Kidney epithelial cell (primary cell): ENCODE measurements at regions not wholly inside any gene's neighbourhood (a gene's known extent, or its start where the extent isn't known, plus 50 kb on each side); places are given as distances from the start of the nearest gene placed in this dataset.

Experiments
- DNase-seq: peaks from one replicate; pipeline ENCODE4 v3.0.0-alpha.2; 2010; ENCODE audit warnings: low read depth
- H3K27me3 ChIP-seq: 2 replicates; pipeline ENCODE4 v1.6.0; 2011; ENCODE audit warnings: low read length; ENCODE audit not compliant: control insufficient read depth, insufficient read depth
- H3K36me3 ChIP-seq: 2 replicates; pipeline ENCODE4 v1.5.1; 2011; ENCODE audit warnings: low read length; ENCODE audit not compliant: control insufficient read depth, insufficient read depth
- H3K4me3 ChIP-seq: 2 replicates; pipeline ENCODE4 v1.5.1; 2011; ENCODE audit warnings: low read depth, mild to moderate bottlenecking, control low read depth, low read length
- TF ChIP-seq, protein P1 (sequence below): IDR thresholded peaks from 2 replicates; pipeline ENCODE4 v1.5.1; 2011; ENCODE audit warnings: mild to moderate bottlenecking, moderate library complexity, low read length, control low read depth, inconsistent platforms; ENCODE audit not compliant: insufficient read depth, poor library complexity, severe bottlenecking

DNA sequence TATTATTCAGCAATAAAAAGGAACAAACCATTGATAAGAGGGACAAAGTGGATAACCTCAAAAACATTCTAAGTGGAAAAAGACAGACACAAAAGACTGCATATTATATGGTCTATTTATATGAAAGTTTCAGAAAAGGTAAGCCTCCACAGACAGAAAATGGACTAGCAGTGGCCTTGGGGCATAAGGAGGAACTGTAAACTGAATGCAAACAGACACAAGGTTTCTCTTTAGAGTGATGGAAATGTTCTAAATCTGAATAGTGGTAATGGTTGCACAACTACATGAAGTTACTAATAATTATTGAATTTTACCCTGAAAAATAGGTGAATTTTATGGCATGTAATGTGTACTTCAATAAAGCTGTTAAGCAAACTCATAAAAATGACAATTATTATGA, 286.3 kb upstream of the PAPPA start:
- Histone ChIP-seq H3K27me3 (no peaks in the 10 kb centered on the region), H3K4me3 (no peak overlapping the region), H3K36me3 (no peaks in the 10 kb centered on the region)
- no peak for DNase-seq
- TF ChIP-seq, protein P1, sequence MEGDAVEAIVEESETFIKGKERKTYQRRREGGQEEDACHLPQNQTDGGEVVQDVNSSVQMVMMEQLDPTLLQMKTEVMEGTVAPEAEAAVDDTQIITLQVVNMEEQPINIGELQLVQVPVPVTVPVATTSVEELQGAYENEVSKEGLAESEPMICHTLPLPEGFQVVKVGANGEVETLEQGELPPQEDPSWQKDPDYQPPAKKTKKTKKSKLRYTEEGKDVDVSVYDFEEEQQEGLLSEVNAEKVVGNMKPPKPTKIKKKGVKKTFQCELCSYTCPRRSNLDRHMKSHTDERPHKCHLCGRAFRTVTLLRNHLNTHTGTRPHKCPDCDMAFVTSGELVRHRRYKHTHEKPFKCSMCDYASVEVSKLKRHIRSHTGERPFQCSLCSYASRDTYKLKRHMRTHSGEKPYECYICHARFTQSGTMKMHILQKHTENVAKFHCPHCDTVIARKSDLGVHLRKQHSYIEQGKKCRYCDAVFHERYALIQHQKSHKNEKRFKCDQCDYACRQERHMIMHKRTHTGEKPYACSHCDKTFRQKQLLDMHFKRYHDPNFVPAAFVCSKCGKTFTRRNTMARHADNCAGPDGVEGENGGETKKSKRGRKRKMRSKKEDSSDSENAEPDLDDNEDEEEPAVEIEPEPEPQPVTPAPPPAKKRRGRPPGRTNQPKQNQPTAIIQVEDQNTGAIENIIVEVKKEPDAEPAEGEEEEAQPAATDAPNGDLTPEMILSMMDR, result no peak

DNA sequence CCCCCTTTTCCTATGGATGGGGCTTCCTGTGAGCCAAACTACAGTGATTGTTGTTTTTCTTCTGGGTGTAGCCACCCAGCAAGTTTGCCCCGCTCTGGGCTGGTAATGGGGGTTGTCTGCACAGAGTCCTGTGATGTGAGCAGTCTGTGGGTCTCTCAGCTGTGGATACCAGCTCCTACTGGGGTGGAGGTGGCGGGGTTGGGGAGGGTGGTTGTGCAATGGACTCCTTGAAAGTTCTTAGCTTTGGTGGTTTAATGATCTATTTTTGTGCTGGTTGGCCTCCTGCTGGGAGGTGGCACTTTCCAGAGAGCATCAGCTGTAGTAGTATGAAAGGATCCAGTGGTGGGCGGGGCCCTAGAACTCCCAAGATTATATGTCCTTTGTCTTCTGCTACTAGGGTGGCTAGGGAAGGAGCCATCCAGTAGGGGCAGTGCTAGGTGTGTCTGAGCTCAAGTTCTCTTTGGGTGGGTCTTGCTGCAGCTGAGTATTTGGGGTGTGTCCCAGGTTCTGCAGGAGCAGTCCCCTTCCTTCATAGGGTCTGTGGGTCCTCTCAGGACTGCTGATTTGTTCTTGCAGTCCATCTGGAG, 275.6 kb upstream of the PAPPA start:
- Histone ChIP-seq H3K27me3 (no peaks in the 10 kb centered on the region), H3K36me3 (no peaks in the 10 kb centered on the region), H3K4me3 (no peak overlapping the region)
- TF ChIP-seq, protein P1, result no peak
- DNase-seq, result no peak

DNA sequence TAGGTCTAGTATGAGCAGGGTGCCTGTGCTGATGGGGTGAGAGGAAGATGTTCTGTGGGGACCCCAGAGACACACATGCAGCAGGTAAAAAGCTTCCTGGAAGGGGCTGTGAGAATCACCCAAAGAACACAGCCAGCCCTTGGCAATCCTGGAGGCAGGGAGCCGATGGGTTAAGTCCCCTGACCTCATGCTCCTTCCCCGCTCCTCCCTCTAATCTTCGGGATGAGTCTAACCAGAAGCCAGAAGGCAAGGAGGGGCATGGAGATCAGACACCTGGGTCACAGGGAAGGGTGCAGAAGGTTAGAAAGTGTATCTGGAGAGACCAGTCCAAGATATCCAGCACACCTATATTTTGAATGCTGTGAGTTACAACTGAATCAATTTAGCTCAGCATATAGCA, 274.1 kb upstream of the PAPPA start:
- no peaks in the 10 kb centered on the region for H3K27me3 ChIP-seq
- TF ChIP-seq, protein P1, result no peak
- H3K36me3 ChIP-seq, result no peaks in the 10 kb centered on the region
- no peak for DNase-seq
- no peak overlapping the region for H3K4me3 ChIP-seq

DNA sequence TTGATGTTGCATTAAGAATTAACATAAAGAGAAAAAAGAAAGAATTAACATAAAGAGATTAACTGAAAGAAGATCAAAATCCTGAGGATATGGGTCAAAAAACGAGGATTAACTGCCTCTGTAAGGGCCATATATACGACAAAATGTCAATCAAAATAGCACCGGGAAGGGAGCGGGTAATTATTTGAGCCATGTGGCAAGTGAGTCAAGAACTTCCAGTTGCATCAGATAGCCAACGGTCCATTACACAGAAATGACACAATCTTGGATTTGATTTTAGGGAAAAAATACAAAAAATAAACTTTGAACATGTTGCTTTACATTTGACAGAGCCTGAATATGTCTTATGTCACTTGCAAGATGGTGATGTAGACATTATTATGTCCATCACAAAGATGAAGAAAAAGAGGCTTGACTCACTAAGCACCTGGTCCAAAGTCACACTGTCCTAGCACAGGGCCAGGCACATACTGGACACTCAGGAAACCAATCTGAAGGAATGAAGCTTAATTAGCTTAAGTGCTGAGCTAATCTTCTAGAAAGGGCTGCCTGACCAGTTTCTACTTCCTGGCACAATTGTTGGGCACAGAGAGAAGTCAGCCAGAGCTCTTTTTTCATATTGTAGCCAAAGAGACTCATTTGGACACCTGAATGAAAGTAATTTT, 273.2 kb upstream of the PAPPA start:
- DNase-seq, result no peak
- no peak overlapping the region for H3K4me3 ChIP-seq
- no peaks in the 10 kb centered on the region for H3K36me3 ChIP-seq
- TF ChIP-seq, protein P1, result no peak
- H3K27me3 ChIP-seq, result no peaks in the 10 kb centered on the region

DNA sequence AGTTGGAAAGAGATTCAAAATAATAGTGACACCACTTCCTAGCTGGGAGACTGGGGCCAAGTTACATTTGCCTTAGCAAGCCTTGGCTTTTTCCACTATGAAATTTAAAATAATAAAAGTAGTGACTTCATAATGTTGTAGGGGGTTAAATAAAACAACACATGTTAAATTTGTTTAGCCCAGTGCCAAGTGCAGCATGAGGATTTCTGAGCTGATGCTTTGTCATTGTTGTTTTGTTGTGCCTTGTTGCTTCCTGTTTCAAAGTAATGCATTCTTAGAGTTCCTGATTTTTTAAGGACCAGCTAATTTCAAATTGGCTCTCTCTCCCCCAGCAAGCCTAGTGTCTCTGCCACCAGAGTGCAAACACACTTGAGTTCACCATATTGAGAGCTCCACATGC, 270.7 kb upstream of the PAPPA start:
- TF ChIP-seq, protein P1, result no peak
- H3K27me3 ChIP-seq, result no peaks in the 10 kb centered on the region
- DNase-seq, result no peak
- no peaks in the 10 kb centered on the region for H3K36me3 ChIP-seq
- no peak overlapping the region for H3K4me3 ChIP-seq
